ENCODE measurements at regions not wholly inside any gene's neighbourhood (a gene's known extent, or its start where the extent isn't known, plus 50 kb on each side); places are given as distances from the start of the nearest gene placed in this dataset.

GRCh38 chr10:36624551-36625100, 500.8 kb upstream of the ANKRD30A start:
- in situ Hi-C loops (cut with HindIII; ENCODE audit: low sequenced_read_pairs) = loop anchor here (5.0 kb wide), 1 partner anchor 42 kb away; no protein-coding TSS in a partner anchor
- no peak for DNase-seq (ENCODE audit: low read depth)
- TF ChIP-seq CTCF (IDR thresholded peaks at IDR 0.05; ENCODE audit: low read depth, low read length, missing control alignments) = no peak
- no peak overlapping the region for H3K4me3 ChIP-seq (ENCODE audit: low read depth, low read length)

- no peak for DNase-seq (ENCODE audit: low read depth)
- no peak for TF ChIP-seq CTCF (IDR thresholded peaks at IDR 0.05; ENCODE audit: low read depth, low read length, missing control alignments)
- H3K4me3 ChIP-seq (ENCODE audit: low read depth, low read length) = no peak overlapping the region
- in situ Hi-C loops (cut with HindIII; ENCODE audit: low sequenced_read_pairs) = no loop called here
These were observed 504.1 kb upstream of the ANKRD30A start for GRCh38 chr10:36621346-36621745.

GRCh38 chr10:36612436-36612835, 513.0 kb upstream of the ANKRD30A start:
- in situ Hi-C loops (cut with HindIII; ENCODE audit: low sequenced_read_pairs) = no loop called here
- H3K4me3 ChIP-seq (ENCODE audit: low read depth, low read length) = no peak overlapping the region
- DNase-seq (ENCODE audit: low read depth) = no peak
- no peak for TF ChIP-seq CTCF (IDR thresholded peaks at IDR 0.05; ENCODE audit: low read depth, low read length, missing control alignments)

- TF ChIP-seq CTCF (IDR thresholded peaks at IDR 0.05; ENCODE audit: low read depth, low read length, missing control alignments) = no peak
- in situ Hi-C loops (cut with HindIII; ENCODE audit: low sequenced_read_pairs) = no loop called here
- H3K4me3 ChIP-seq (ENCODE audit: low read depth, low read length) = no peak overlapping the region
- DNase-seq (ENCODE audit: low read depth) = peak; percentile 6
These were observed 516.5 kb upstream of the ANKRD30A start for GRCh38 chr10:36608866-36609265.

GRCh38 chr10:36608251-36608650, 517.1 kb upstream of the ANKRD30A start:
- no peak overlapping the region for H3K4me3 ChIP-seq (ENCODE audit: low read depth, low read length)
- peak; percentile 64 for DNase-seq (ENCODE audit: low read depth)
- TF ChIP-seq CTCF (IDR thresholded peaks at IDR 0.05; ENCODE audit: low read depth, low read length, missing control alignments) = no peak
- in situ Hi-C loops (cut with HindIII; ENCODE audit: low sequenced_read_pairs) = no loop called here

- no peak for DNase-seq (ENCODE audit: low read depth)
- no peak for TF ChIP-seq CTCF (IDR thresholded peaks at IDR 0.05; ENCODE audit: low read depth, low read length, missing control alignments)
- no peak overlapping the region for H3K4me3 ChIP-seq (ENCODE audit: low read depth, low read length)
- in situ Hi-C loops (cut with HindIII; ENCODE audit: low sequenced_read_pairs) = no loop called here
These were observed 519.1 kb upstream of the ANKRD30A start for GRCh38 chr10:36606234-36606839.

Data from astrocyte of the cerebellum (primary cell).